ENCODE measurements at regions not wholly inside any gene's neighbourhood (a gene's known extent, or its start where the extent isn't known, plus 50 kb on each side); places are given as distances from the start of the nearest gene placed in this dataset.
"Not testable (repeated sequence)": the region's sequence is repeated elsewhere in the genome, so short reads cannot be mapped to it uniquely, and the experiment has no call there.

DNA sequence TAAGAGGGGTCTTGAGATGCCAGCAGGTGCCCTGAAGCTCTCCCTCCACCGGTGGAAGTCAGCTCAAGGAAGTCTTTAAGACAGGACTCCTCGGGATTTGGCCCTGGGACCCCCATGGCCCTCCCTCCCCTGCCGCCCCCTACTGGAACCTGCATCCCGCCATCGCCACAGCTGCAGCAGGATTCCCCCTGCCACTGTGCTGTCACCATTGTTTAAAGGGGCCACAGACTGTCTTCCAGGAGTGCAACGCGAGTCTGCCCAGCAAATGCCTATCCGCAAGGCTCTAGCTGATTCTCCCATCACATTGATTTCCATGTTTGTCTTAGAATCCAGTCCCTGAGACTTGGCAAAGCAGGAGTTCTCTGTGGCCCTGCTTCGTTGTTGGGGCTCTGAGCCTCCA lies 770.8 kb upstream of the ALG10B start:
- TF ChIP-seq, protein P1, sequence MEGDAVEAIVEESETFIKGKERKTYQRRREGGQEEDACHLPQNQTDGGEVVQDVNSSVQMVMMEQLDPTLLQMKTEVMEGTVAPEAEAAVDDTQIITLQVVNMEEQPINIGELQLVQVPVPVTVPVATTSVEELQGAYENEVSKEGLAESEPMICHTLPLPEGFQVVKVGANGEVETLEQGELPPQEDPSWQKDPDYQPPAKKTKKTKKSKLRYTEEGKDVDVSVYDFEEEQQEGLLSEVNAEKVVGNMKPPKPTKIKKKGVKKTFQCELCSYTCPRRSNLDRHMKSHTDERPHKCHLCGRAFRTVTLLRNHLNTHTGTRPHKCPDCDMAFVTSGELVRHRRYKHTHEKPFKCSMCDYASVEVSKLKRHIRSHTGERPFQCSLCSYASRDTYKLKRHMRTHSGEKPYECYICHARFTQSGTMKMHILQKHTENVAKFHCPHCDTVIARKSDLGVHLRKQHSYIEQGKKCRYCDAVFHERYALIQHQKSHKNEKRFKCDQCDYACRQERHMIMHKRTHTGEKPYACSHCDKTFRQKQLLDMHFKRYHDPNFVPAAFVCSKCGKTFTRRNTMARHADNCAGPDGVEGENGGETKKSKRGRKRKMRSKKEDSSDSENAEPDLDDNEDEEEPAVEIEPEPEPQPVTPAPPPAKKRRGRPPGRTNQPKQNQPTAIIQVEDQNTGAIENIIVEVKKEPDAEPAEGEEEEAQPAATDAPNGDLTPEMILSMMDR (IDR thresholded peaks at IDR 0.05; ENCODE audit: low read depth, low read length): no peak
- H3K9me3 ChIP-seq: no peaks in the 10 kb centered on the region
- no peaks in the 10 kb centered on the region for H3K36me3 ChIP-seq
- H3K4me1 ChIP-seq: no peaks in the 10 kb centered on the region
- no peak for DNase-seq
- H3K4me3 ChIP-seq (ENCODE audit: low read depth, low read length): no peak overlapping the region
- H3K27me3 ChIP-seq: no peaks in the 10 kb centered on the region

DNA sequence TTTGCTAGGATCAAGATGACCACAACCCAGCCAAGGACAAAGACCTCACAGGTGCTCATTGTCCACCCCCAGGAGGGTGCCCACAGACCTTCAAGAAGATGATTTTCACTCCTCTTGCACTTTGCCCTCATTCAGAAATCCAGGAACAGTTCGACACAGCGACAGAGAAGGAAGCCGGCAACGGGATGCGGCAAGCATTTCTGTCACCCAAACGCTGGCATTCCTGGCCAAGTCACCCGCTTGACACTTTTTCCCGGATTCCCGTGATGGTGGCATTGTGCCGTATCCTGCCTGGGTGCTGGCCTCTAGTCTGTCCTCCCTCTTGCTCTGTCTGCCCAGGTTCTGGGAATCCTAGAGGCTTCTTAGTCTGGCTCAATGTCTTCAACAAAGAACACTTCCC lies 770.4 kb upstream of the ALG10B start:
- DNase-seq: no peak
- Histone ChIP-seq H3K4me3 (ENCODE audit: low read depth, low read length) (no peak overlapping the region), H3K4me1 (no peaks in the 10 kb centered on the region), H3K9me3 (no peaks in the 10 kb centered on the region), H3K36me3 (no peaks in the 10 kb centered on the region), H3K27me3 (no peaks in the 10 kb centered on the region)
- TF ChIP-seq, protein P1 (IDR thresholded peaks at IDR 0.05; ENCODE audit: low read depth, low read length): no peak

DNA sequence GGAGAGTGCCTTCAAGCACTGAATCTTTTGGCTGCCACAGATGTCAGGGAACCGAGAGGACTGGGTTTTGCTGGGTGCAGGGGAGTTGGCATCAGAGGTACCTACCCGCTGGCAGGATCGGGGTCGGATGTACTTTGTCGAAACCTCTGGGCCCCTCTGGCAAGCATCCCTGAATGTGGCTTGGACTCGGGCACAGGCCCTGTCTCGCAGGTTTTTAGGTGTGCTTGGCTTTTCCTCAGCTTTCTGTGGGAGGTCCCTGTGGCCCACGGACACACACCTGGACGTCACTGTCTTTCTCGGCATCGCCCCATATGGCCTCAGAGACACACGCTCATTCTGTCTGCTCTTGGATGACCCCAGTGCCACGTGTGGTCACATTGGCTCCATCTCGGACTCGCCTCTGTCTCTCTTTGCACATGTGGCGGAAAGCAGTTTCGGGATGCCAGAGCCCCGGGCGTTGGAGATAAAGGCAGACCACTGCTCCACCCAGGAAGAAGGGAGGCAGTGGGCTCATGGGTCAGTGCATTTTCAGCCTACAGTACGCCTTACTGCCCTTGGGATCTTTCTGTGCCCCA lies 769.6 kb upstream of the ALG10B start:
- H3K4me1 ChIP-seq: no peaks in the 10 kb centered on the region
- TF ChIP-seq, protein P1 (IDR thresholded peaks at IDR 0.05; ENCODE audit: low read depth, low read length): no peak
- H3K36me3 ChIP-seq: no peaks in the 10 kb centered on the region
- no peaks in the 10 kb centered on the region for H3K27me3 ChIP-seq
- H3K4me3 ChIP-seq (ENCODE audit: low read depth, low read length): no peak overlapping the region
- DNase-seq: no peak
- no peaks in the 10 kb centered on the region for H3K9me3 ChIP-seq

DNA sequence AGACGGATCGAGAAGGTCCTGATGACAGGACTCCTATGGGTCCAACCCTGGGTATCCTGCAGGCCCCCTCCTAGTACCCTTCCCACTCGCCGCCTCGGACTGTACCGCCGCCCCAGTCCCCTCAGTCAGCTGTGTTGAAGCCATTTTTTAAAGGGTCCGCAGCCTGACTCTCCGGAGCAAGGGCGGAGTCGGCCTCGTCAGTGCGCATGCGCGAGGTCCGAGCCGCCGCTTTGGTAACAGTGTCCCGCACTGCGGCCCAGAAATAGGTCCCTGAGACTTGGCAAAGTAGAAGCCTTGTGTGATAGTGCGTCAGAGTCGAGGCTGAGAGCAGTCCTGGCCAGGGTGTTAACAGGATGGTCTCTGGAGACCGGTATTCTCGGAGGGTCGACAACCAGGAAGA lies 769.0 kb upstream of the ALG10B start:
- H3K4me3 ChIP-seq (ENCODE audit: low read depth, low read length): no peak overlapping the region
- no peaks in the 10 kb centered on the region for H3K9me3 ChIP-seq
- DNase-seq: no peak

DNA sequence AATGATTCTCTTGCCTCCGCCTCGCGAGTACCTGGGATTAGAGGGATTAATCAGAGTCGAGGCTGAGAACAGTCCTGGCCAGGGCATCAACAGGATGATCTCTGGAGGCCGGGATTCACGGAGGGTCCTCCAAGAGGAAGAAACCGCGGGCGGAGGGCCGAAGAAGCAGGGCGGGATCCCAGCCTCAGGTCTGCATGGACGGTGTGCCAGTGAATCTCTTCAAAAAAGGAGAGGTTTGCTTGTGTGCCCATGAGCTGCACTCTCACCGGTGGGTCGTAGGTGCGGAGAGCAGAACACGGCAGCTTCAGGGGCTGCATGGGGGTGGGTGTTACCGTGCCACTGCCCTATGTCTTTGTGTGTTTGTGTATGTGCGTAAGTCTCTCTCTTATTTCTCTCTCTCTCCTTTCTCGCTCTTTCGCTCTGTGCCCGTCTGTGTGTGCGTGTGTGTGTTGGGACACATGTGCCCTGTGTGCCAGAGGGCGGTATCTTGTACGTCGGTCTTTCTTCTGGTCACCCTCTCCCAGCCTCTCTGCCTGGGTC lies 768.2 kb upstream of the ALG10B start:
- H3K9me3 ChIP-seq: no peaks in the 10 kb centered on the region
- no peaks in the 10 kb centered on the region for H3K4me1 ChIP-seq
- TF ChIP-seq, protein P1 (IDR thresholded peaks at IDR 0.05; ENCODE audit: low read depth, low read length): no peak
- no peaks in the 10 kb centered on the region for H3K36me3 ChIP-seq
- H3K27me3 ChIP-seq: no peaks in the 10 kb centered on the region
- no peak overlapping the region for H3K4me3 ChIP-seq (ENCODE audit: low read depth, low read length)
- no peak for DNase-seq

More for the DNA sequence above, 769.0 kb upstream of the ALG10B start:
- Histone ChIP-seq H3K4me1 (no peaks in the 10 kb centered on the region), H3K36me3 (no peaks in the 10 kb centered on the region), H3K27me3 (no peaks in the 10 kb centered on the region)
- TF ChIP-seq, protein P1 (IDR thresholded peaks at IDR 0.05; ENCODE audit: low read depth, low read length): no peak

DNA sequence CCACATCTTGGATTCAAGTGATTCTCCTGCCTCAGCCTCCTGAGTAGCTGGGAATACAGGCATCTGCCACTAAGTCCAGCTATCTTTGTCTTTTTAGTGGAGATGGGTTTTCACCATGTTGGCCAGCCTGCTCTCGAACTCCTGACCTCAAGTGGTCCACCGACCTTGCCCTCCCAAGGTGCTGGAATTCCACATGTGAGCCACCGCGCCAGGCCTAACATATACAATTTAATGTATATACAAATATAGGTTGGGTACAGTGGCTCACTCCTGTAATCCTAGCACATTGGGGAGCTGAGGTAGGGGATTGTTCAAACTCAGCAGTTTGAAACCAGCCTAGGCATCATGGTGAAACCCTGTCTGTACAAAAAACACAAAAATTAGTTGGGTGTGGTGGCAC lies 759.6 kb upstream of the ALG10B start:
- not testable (repeated sequence) for DNase-seq; H3K4me1 ChIP-seq; H3K4me3 ChIP-seq (ENCODE audit: low read depth, low read length); H3K36me3 ChIP-seq; H3K9me3 ChIP-seq; H3K27me3 ChIP-seq

Data from BE2C (cell line).